H9 (cell line): ENCODE measurements at regions not wholly inside any gene's neighbourhood (a gene's known extent, or its start where the extent isn't known, plus 50 kb on each side); places are given as distances from the start of the nearest gene placed in this dataset.

Experiments
- DNase-seq: peaks from one replicate; pipeline ENCODE4 v3.0.0-alpha.2; 2017
- H2AFZ ChIP-seq: one replicate; pipeline ENCODE4 v1.6.1; 2013; ENCODE audit warnings: mild to moderate bottlenecking, low read length, control low read depth, moderate library complexity
- H2AK5ac ChIP-seq: 2 replicates; pipeline ENCODE4 v1.6.1; 2013; ENCODE audit warnings: low read length, control low read depth, mixed read lengths; ENCODE audit not compliant: insufficient read length
- H2BK120ac ChIP-seq: one replicate; pipeline ENCODE4 v1.6.1; 2013; ENCODE audit warnings: low read depth, mild to moderate bottlenecking, low read length, control low read depth, inconsistent platforms; ENCODE audit not compliant: poor library complexity, severe bottlenecking
- H2BK12ac ChIP-seq: 2 replicates; pipeline ENCODE4 v1.6.1; 2013; ENCODE audit warnings: low read length, control low read depth, mixed read lengths, low read depth; ENCODE audit not compliant: insufficient read length
- H2BK15ac ChIP-seq: 2 replicates; pipeline ENCODE4 v1.6.1; 2013; ENCODE audit warnings: low read depth, low read length, control low read depth
- H2BK20ac ChIP-seq: one replicate; pipeline ENCODE4 v1.6.1; 2013; ENCODE audit warnings: low read depth, mild to moderate bottlenecking, low read length, control low read depth, inconsistent platforms; ENCODE audit not compliant: poor library complexity, severe bottlenecking
- H2BK5ac ChIP-seq: 2 replicates; pipeline ENCODE4 v1.6.1; 2013; ENCODE audit warnings: low read length, control low read depth, mixed read lengths; ENCODE audit not compliant: insufficient read length
- H3K14ac ChIP-seq: 2 replicates; pipeline ENCODE4 v1.6.1; 2013; ENCODE audit warnings: low read length, control low read depth; ENCODE audit not compliant: insufficient read depth
- H3K18ac ChIP-seq: 2 replicates; pipeline ENCODE4 v1.6.1; 2013; ENCODE audit warnings: low read depth, mild to moderate bottlenecking, mixed read lengths, low read length, control low read depth; ENCODE audit not compliant: insufficient read length
- H3K23ac ChIP-seq: 2 replicates; pipeline ENCODE4 v1.6.1; 2013; ENCODE audit warnings: low read length, control low read depth, mixed read lengths, low read depth; ENCODE audit not compliant: insufficient read length
- H3K23me2 ChIP-seq: 2 replicates; pipeline ENCODE4 v1.6.1; 2013; ENCODE audit warnings: low read depth, mild to moderate bottlenecking, mixed read lengths, low read length, control low read depth; ENCODE audit not compliant: insufficient read length, poor library complexity, severe bottlenecking
- H3K27ac ChIP-seq: 2 replicates; pipeline ENCODE4 v1.5.1; 2013; ENCODE audit warnings: low read length, control low read depth, mixed read lengths, low read depth; ENCODE audit not compliant: insufficient read length
- H3K27me3 ChIP-seq: 2 replicates; pipeline ENCODE4 v1.6.1; 2013; ENCODE audit warnings: low read length, control low read depth, inconsistent platforms; ENCODE audit not compliant: insufficient read depth
- H3K4ac ChIP-seq: 2 replicates; pipeline ENCODE4 v1.6.1; 2013; ENCODE audit warnings: low read depth, mild to moderate bottlenecking, control low read depth, inconsistent platforms, low read length, moderate library complexity
- H3K4me1 ChIP-seq: 2 replicates; pipeline ENCODE4 v1.6.1; 2013; ENCODE audit warnings: low read length, control low read depth, inconsistent platforms; ENCODE audit not compliant: insufficient read depth
- H3K4me2 ChIP-seq: 2 replicates; pipeline ENCODE4 v1.6.1; 2013; ENCODE audit warnings: low read length, control low read depth, mixed read lengths; ENCODE audit not compliant: insufficient read length, insufficient read depth
- H3K56ac ChIP-seq: 2 replicates; pipeline ENCODE4 v1.6.1; 2013; ENCODE audit warnings: low read depth, mild to moderate bottlenecking, mixed read lengths, low read length, control low read depth; ENCODE audit not compliant: insufficient read length
- H3K79me1 ChIP-seq: 2 replicates; pipeline ENCODE4 v1.6.1; 2013; ENCODE audit warnings: low read depth, mild to moderate bottlenecking, moderate library complexity, low read length, control low read depth, inconsistent platforms; ENCODE audit not compliant: insufficient read depth, poor library complexity, severe bottlenecking
- H3K79me2 ChIP-seq: 2 replicates; pipeline ENCODE4 v1.6.1; 2013; ENCODE audit warnings: low read length, control low read depth, inconsistent platforms; ENCODE audit not compliant: insufficient read depth
- H3K9ac ChIP-seq: 2 replicates; pipeline ENCODE4 v1.6.1; 2013; ENCODE audit warnings: low read length, control low read depth, mixed read lengths; ENCODE audit not compliant: insufficient read length; ENCODE audit errors: extremely low read depth
- H3K9me3 ChIP-seq: one replicate; pipeline ENCODE4 v1.6.1; 2013; ENCODE audit warnings: low read depth, low read length, inconsistent platforms; ENCODE audit not compliant: control insufficient read depth
- H3T11ph ChIP-seq: one replicate; pipeline ENCODE4 v1.6.1; 2013; ENCODE audit warnings: mild to moderate bottlenecking, low read length, control low read depth, inconsistent platforms
- H4K20me1 ChIP-seq: one replicate; pipeline ENCODE4 v1.6.1; 2013; ENCODE audit not compliant: control insufficient read depth, insufficient read length, insufficient read depth
- H4K5ac ChIP-seq: 2 replicates; pipeline ENCODE4 v1.6.1; 2013; ENCODE audit warnings: low read depth, mild to moderate bottlenecking, mixed read lengths, low read length, control low read depth; ENCODE audit not compliant: insufficient read length
- H4K8ac ChIP-seq: replicated peaks from 2 replicates; pipeline ENCODE4 v1.6.1; 2013; ENCODE audit warnings: low read length, control low read depth, mixed read lengths, low read depth; ENCODE audit not compliant: insufficient read length
- H4K91ac ChIP-seq: 2 replicates; pipeline ENCODE4 v1.6.1; 2013; ENCODE audit warnings: low read depth, mild to moderate bottlenecking, moderate library complexity, mixed read lengths, low read length, control low read depth; ENCODE audit not compliant: insufficient read length
- H3K27ac Mint-ChIP-seq, 3 experiments: 2 replicates in 2 of 3; 3 replicates in 1 of 3; pipeline ENCODE4 v1.8.0; 2020 to 2021; ENCODE audit warnings: mixed read lengths in 3 of 3, mild to moderate bottlenecking in 1 of 3, moderate library complexity in 1 of 3
- H3K27me3 Mint-ChIP-seq: 2 replicates; pipeline ENCODE4 v1.8.0; 2021; ENCODE audit warnings: low read depth, mild to moderate bottlenecking, moderate library complexity, mixed read lengths
- H3K36me3 Mint-ChIP-seq, 3 experiments: 2 replicates in 2 of 3; 3 replicates in 1 of 3; pipeline ENCODE4 v1.8.0; 2020 to 2021; ENCODE audit warnings: low read depth in 3 of 3, mixed read lengths in 3 of 3; ENCODE audit not compliant: insufficient read depth in 1 of 3
- H3K4me1 Mint-ChIP-seq, 2 experiments: 2 replicates each; pipeline ENCODE4 v1.8.0; 2020; ENCODE audit warnings: mixed read lengths in 2 of 2
- H3K4me3 Mint-ChIP-seq, 2 experiments: 2 replicates in 1 of 2; 3 replicates in 1 of 2; pipeline ENCODE4 v1.8.0; 2020 to 2021; ENCODE audit warnings: mild to moderate bottlenecking in 2 of 2, mixed read lengths in 2 of 2, moderate library complexity in 1 of 2
- H3K9me3 Mint-ChIP-seq, 2 experiments: 2 replicates in 1 of 2; 3 replicates in 1 of 2; pipeline ENCODE4 v1.8.0; 2020; ENCODE audit warnings: mild to moderate bottlenecking in 2 of 2, mixed read lengths in 2 of 2, moderate library complexity in 1 of 2
- CTCF ChIP-seq: fragments of 200-600 bp; sonication (generic); conservative IDR thresholded peaks from 3 replicates; pipeline ENCODE4 v1.8.0; 2021; ENCODE audit warnings: antibody characterized with exemption, mild to moderate bottlenecking
- WGBS: extraction: QIAGEN DNeasy Blood & Tissue Kit; methylation state at CpG from one replicate; pipeline ENCODE4 v1.1.7; 2013; ENCODE audit warnings: missing lambda C conversion rate, low lambda C conversion rate, mixed read lengths; ENCODE audit not compliant: insufficient read length; ENCODE audit errors: extremely low coverage; 5-methylcytosine and 5-hydroxymethylcytosine counted together

GRCh38 chr16:6099102-6099501, 1001.5 kb upstream of the EEF2KMT start:
- H3K4me2 ChIP-seq, result no peak overlapping the region
- no CpG with 5 or more reads among the region's 4 CpGs for WGBS
- H3K79me2 ChIP-seq, result no peaks in the 10 kb centered on the region
- H2BK20ac ChIP-seq, result no peak overlapping the region
- peaks cover 0 to 7% (median 0%) of the 10 kb centered on the region in 3 experiments; a peak in 2 of 7 replicates for H3K36me3 Mint-ChIP-seq
- H3K27ac Mint-ChIP-seq, result no peak overlapping the region
- no peak overlapping the region for H2AK5ac ChIP-seq
- DNase-seq, result no peak
- H3K4me1 ChIP-seq, result no peaks in the 10 kb centered on the region
- H4K20me1 ChIP-seq, result no peaks in the 10 kb centered on the region
- H3K27me3 Mint-ChIP-seq, result no peaks in the 10 kb centered on the region
- H4K91ac ChIP-seq, result no peak overlapping the region
- no peak overlapping the region for H4K8ac ChIP-seq
- no peak overlapping the region for H2AFZ ChIP-seq
- no peaks in the 10 kb centered on the region for H3K27me3 ChIP-seq
- peaks cover 2 to 12% of the 10 kb centered on the region in 2 experiments; a peak in 3 of 5 replicates for H3K9me3 Mint-ChIP-seq
- H2BK15ac ChIP-seq, result no peak overlapping the region
- no peaks in the 10 kb centered on the region for H3K9me3 ChIP-seq
- H4K5ac ChIP-seq, result no peak overlapping the region
- H3K4me1 Mint-ChIP-seq, result peaks cover 0 to 4% of the 10 kb centered on the region in 2 experiments; a peak in 2 of 4 replicates
- H3K27ac ChIP-seq, result no peak overlapping the region
- H2BK120ac ChIP-seq, result no peak overlapping the region
- no peak overlapping the region for H2BK12ac ChIP-seq
- H3K23ac ChIP-seq, result no peak overlapping the region
- TF ChIP-seq CTCF, result no peak
- no peak overlapping the region for H3K9ac ChIP-seq
- H3K4me3 Mint-ChIP-seq, result no peak overlapping the region
- H3T11ph ChIP-seq, result no peak overlapping the region
- no peak overlapping the region for H3K18ac ChIP-seq
- no peak overlapping the region for H2BK5ac ChIP-seq
- no peaks in the 10 kb centered on the region for H3K23me2 ChIP-seq
- no peak overlapping the region for H3K14ac ChIP-seq
- H3K79me1 ChIP-seq, result no peaks in the 10 kb centered on the region
- no peak overlapping the region for H3K4ac ChIP-seq
- H3K56ac ChIP-seq, result no peak overlapping the region
